ENCODE measurements at regions not wholly inside any gene's neighbourhood (a gene's known extent, or its start where the extent isn't known, plus 50 kb on each side); places are given as distances from the start of the nearest gene placed in this dataset.

DNA sequence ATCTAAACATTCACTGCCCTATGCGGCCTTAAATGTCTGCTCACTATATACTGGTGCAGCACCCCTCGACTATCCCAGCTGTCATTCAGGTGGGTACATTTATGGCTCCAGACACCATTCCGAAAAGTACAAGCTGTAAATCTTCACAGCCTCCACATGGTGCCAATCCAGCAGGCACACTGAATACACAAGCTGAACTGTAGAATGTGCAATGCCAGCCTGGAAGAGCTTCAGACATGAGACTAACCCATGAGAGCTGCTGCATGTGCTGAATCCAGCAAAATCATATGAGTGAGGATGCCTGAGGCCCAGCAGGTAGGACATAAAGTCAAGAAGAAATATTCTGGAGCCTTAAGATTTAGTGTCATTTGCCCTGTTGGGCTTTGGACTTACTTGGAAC is 483.8 kb upstream of the GRIA1 start:
- H3K9me3 Mint-ChIP-seq (ENCODE audit: insufficient read depth), result peaks cover 11% of the 10 kb centered on the region
- no peak for DNase-seq
- Histone ChIP-seq H2AFZ (ENCODE audit: insufficient read depth, low read depth, low read length, poor library complexity, severe bottlenecking) (no peak overlapping the region), H4K20me1 (ENCODE audit: control insufficient read depth, insufficient read depth, low read length, poor library complexity, severe bottlenecking) (no peaks in the 10 kb centered on the region), H3K4me2 (replicated peaks; ENCODE audit: low read depth, low read length, poor library complexity, severe bottlenecking) (no peak overlapping the region), H3K27ac (ENCODE audit: low read length in 2 of 2) (no peak overlapping the region), H3K36me3 (replicated peaks in 1 of 2; ENCODE audit: control extremely low read depth in 1 of 2, control insufficient read depth in 1 of 2, extremely low read depth in 1 of 2, insufficient read depth in 2 of 2, low read length in 1 of 2) (no peaks in the 10 kb centered on the region), H3K4me1 (ENCODE audit: control insufficient read depth in 2 of 2, insufficient read depth in 2 of 2, low read length in 2 of 2) (no peaks in the 10 kb centered on the region), H3K9me3 (ENCODE audit: control extremely low read depth in 1 of 3, control insufficient read depth in 2 of 3, insufficient read depth in 1 of 3, low read length in 2 of 3) (peaks cover 0 to 7% (median 0%) of the 10 kb centered on the region in 3 donors), H3K27me3 (replicated peaks in 1 of 4; ENCODE audit: control extremely low read depth in 1 of 4, control insufficient read depth in 3 of 4, insufficient read depth in 4 of 4, low read length in 3 of 4) (no peaks in the 10 kb centered on the region), H3K4me3 (ENCODE audit: control extremely low read depth in 1 of 5, extremely low read depth in 1 of 5, insufficient read depth in 1 of 5, low read depth in 2 of 5, low read length in 4 of 5) (no peak overlapping the region), H3K9ac (ENCODE audit: low read length) (no peak overlapping the region), H3K79me2 (ENCODE audit: control insufficient read depth, insufficient read depth, low read length) (no peaks in the 10 kb centered on the region)
- no peak overlapping the region for H3K4me3 Mint-ChIP-seq
- TF ChIP-seq, protein P1, sequence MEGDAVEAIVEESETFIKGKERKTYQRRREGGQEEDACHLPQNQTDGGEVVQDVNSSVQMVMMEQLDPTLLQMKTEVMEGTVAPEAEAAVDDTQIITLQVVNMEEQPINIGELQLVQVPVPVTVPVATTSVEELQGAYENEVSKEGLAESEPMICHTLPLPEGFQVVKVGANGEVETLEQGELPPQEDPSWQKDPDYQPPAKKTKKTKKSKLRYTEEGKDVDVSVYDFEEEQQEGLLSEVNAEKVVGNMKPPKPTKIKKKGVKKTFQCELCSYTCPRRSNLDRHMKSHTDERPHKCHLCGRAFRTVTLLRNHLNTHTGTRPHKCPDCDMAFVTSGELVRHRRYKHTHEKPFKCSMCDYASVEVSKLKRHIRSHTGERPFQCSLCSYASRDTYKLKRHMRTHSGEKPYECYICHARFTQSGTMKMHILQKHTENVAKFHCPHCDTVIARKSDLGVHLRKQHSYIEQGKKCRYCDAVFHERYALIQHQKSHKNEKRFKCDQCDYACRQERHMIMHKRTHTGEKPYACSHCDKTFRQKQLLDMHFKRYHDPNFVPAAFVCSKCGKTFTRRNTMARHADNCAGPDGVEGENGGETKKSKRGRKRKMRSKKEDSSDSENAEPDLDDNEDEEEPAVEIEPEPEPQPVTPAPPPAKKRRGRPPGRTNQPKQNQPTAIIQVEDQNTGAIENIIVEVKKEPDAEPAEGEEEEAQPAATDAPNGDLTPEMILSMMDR (IDR thresholded peaks at IDR 0.05), result no peak
- TF ChIP-seq EZH2 (IDR thresholded peaks at IDR 0.05; ENCODE audit: borderline replicate concordance, insufficient read depth, low read depth, low read length, poor library complexity, severe bottlenecking), result no peak
- ChIA-PET CTCF (no interaction called here), POLR2A (no interaction called here)
- no peak for ATAC-seq (ENCODE audit: low read depth)
- H3K4me1 Mint-ChIP-seq, result no peaks in the 10 kb centered on the region
- H3K27me3 Mint-ChIP-seq, result no peaks in the 10 kb centered on the region
- no peak overlapping the region for H3K27ac Mint-ChIP-seq
- whole genome bisulfite sequencing (ENCODE audit: insufficient coverage), result 96% methylated on average over 3 of the region's 3 CpGs
- intact Hi-C loops (cut with micrococcal nuclease), result no loop called here

- Histone ChIP-seq H3K9me3 (ENCODE audit: control extremely low read depth in 1 of 3, control insufficient read depth in 2 of 3, insufficient read depth in 1 of 3, low read length in 2 of 3) (peaks cover 0 to 2% (median 0%) of the 10 kb centered on the region in 3 donors), H4K20me1 (ENCODE audit: control insufficient read depth, insufficient read depth, low read length, poor library complexity, severe bottlenecking) (no peaks in the 10 kb centered on the region), H3K4me1 (ENCODE audit: control insufficient read depth in 2 of 2, insufficient read depth in 2 of 2, low read length in 2 of 2) (no peaks in the 10 kb centered on the region), H3K27me3 (replicated peaks in 1 of 4; ENCODE audit: control extremely low read depth in 1 of 4, control insufficient read depth in 3 of 4, insufficient read depth in 4 of 4, low read length in 3 of 4) (no peaks in the 10 kb centered on the region), H3K4me3 (ENCODE audit: control extremely low read depth in 1 of 5, extremely low read depth in 1 of 5, insufficient read depth in 1 of 5, low read depth in 2 of 5, low read length in 4 of 5) (no peak overlapping the region), H3K36me3 (replicated peaks in 1 of 2; ENCODE audit: control extremely low read depth in 1 of 2, control insufficient read depth in 1 of 2, extremely low read depth in 1 of 2, insufficient read depth in 2 of 2, low read length in 1 of 2) (no peaks in the 10 kb centered on the region), H3K4me2 (replicated peaks; ENCODE audit: low read depth, low read length, poor library complexity, severe bottlenecking) (no peak overlapping the region), H3K79me2 (ENCODE audit: control insufficient read depth, insufficient read depth, low read length) (no peaks in the 10 kb centered on the region), H3K9ac (ENCODE audit: low read length) (no peak overlapping the region), H3K27ac (ENCODE audit: low read length in 2 of 2) (no peak overlapping the region), H2AFZ (ENCODE audit: insufficient read depth, low read depth, low read length, poor library complexity, severe bottlenecking) (no peak overlapping the region)
- intact Hi-C loops (cut with micrococcal nuclease), result no loop called here
- TF ChIP-seq, protein P1 (IDR thresholded peaks at IDR 0.05), result no peak
- no peak for TF ChIP-seq EZH2 (IDR thresholded peaks at IDR 0.05; ENCODE audit: borderline replicate concordance, insufficient read depth, low read depth, low read length, poor library complexity, severe bottlenecking)
- ATAC-seq (ENCODE audit: low read depth) (no peak), DNase-seq (no peak)
- H3K4me1 Mint-ChIP-seq, result no peaks in the 10 kb centered on the region
- ChIA-PET POLR2A (no interaction called here), CTCF (no interaction called here)
- H3K27me3 Mint-ChIP-seq, result no peaks in the 10 kb centered on the region
- no peak overlapping the region for H3K4me3 Mint-ChIP-seq
- H3K27ac Mint-ChIP-seq, result no peak overlapping the region
- WGBS (ENCODE audit: insufficient coverage), result 75% methylated on average over 2 of the region's 4 CpGs
- peaks cover 5% of the 10 kb centered on the region for H3K9me3 Mint-ChIP-seq (ENCODE audit: insufficient read depth)
These were observed 476.3 kb upstream of the GRIA1 start for GRCh38 chr5:153014194-153014593.
